GM12878 (cell line): ENCODE measurements at regions not wholly inside any gene's neighbourhood (a gene's known extent, or its start where the extent isn't known, plus 50 kb on each side); places are given as distances from the start of the nearest gene placed in this dataset.
"Not testable (repeated sequence)": the region's sequence is repeated elsewhere in the genome, so short reads cannot be mapped to it uniquely, and the experiment has no call there.

Source experiments
- EP300 ChIP-seq, 2 experiments: fragments of 150-350 bp in 1 of 2; IDR thresholded peaks; 2 replicates each; pipeline ENCODE4 v1.6.1; 2011 to 2012; ENCODE audit warnings: low read depth in 2 of 2, low read length in 2 of 2, borderline replicate concordance in 1 of 2, improper control_type of control experiment in 1 of 2, inconsistent platforms in 1 of 2; ENCODE audit not compliant: control insufficient read depth in 1 of 2
- FOS ChIP-seq: IDR thresholded peaks from 3 replicates; pipeline ENCODE4 v1.6.1; 2011; ENCODE audit warnings: borderline replicate concordance; ENCODE audit not compliant: insufficient read length; ENCODE audit errors: extremely low read depth
- MXI1 ChIP-seq: fragments of 150-350 bp; IDR thresholded peaks from 2 replicates; pipeline ENCODE4 v1.6.1; 2011; ENCODE audit warnings: low read depth, mild to moderate bottlenecking, inconsistent platforms, low read length, improper control_type of control experiment
- MYC ChIP-seq: IDR thresholded peaks from 2 replicates; pipeline ENCODE4 v1.6.1; 2011; ENCODE audit warnings: mild to moderate bottlenecking, low read length, moderate library complexity, inconsistent platforms; ENCODE audit not compliant: insufficient read depth, insufficient replicate concordance, insufficient read length, severe bottlenecking
- SP1 ChIP-seq: IDR thresholded peaks from one replicate; pipeline ENCODE4 v1.6.1; 2011; ENCODE audit warnings: low read depth, low read length
- ZZZ3 ChIP-seq: IDR thresholded peaks from 2 replicates; pipeline ENCODE4 v1.6.1; 2011; ENCODE audit warnings: low read depth; ENCODE audit not compliant: control insufficient read depth, insufficient read length
- TF ChIP-seq, protein P1 (sequence below): fragments of 450-650 bp; IDR thresholded peaks from 2 replicates; pipeline ENCODE4 v1.6.1; 2017; ENCODE audit warnings: mild to moderate bottlenecking
- TF ChIP-seq, protein P2 (sequence below), 3 experiments: IDR thresholded peaks in 2 of 3; conservative IDR thresholded peaks in 1 of 3; 2 replicates each; pipeline ENCODE4 v1.5.1; 2011; ENCODE audit warnings: low read depth in 3 of 3, low read length in 3 of 3, mild to moderate bottlenecking in 3 of 3, control low read depth in 2 of 3, moderate library complexity in 2 of 3, inconsistent platforms in 1 of 3, mixed read lengths in 1 of 3; ENCODE audit not compliant: control insufficient read depth in 2 of 3, insufficient read depth in 1 of 3; ENCODE audit errors: extremely low read depth in 1 of 3

DNA sequence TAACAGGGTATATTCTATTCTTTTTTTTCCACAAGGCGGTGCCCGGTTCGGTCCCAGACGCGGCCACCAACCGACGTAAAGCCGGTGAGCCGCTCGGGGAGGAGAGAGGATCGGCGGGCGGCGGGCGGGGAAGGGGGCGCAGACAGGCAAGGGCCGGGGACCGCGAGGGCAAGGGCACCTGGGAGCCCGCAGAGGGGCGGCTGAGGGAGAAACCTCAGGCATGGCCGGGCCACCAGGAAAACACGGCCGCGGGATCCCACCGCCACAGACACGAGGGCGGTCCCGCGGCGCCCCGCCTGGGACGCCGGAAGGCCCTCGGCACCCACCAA is 511.3 kb upstream of the ZNF337 start:
- not testable (repeated sequence) for TF ChIP-seq SP1; MYC; MXI1; EP300 (IDR thresholded peaks at IDR 0.05; ENCODE audit: borderline replicate concordance in 1 of 2, control insufficient read depth in 1 of 2, low read depth in 2 of 2, low read length in 2 of 2); FOS; ZZZ3
- TF ChIP-seq, protein P1, sequence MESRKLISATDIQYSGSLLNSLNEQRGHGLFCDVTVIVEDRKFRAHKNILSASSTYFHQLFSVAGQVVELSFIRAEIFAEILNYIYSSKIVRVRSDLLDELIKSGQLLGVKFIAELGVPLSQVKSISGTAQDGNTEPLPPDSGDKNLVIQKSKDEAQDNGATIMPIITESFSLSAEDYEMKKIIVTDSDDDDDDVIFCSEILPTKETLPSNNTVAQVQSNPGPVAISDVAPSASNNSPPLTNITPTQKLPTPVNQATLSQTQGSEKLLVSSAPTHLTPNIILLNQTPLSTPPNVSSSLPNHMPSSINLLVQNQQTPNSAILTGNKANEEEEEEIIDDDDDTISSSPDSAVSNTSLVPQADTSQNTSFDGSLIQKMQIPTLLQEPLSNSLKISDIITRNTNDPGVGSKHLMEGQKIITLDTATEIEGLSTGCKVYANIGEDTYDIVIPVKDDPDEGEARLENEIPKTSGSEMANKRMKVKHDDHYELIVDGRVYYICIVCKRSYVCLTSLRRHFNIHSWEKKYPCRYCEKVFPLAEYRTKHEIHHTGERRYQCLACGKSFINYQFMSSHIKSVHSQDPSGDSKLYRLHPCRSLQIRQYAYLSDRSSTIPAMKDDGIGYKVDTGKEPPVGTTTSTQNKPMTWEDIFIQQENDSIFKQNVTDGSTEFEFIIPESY, result not testable (repeated sequence)
- TF ChIP-seq, protein P2, sequence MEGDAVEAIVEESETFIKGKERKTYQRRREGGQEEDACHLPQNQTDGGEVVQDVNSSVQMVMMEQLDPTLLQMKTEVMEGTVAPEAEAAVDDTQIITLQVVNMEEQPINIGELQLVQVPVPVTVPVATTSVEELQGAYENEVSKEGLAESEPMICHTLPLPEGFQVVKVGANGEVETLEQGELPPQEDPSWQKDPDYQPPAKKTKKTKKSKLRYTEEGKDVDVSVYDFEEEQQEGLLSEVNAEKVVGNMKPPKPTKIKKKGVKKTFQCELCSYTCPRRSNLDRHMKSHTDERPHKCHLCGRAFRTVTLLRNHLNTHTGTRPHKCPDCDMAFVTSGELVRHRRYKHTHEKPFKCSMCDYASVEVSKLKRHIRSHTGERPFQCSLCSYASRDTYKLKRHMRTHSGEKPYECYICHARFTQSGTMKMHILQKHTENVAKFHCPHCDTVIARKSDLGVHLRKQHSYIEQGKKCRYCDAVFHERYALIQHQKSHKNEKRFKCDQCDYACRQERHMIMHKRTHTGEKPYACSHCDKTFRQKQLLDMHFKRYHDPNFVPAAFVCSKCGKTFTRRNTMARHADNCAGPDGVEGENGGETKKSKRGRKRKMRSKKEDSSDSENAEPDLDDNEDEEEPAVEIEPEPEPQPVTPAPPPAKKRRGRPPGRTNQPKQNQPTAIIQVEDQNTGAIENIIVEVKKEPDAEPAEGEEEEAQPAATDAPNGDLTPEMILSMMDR (IDR thresholded peaks at IDR 0.05 in 2 of 3, conservative IDR thresholded peaks at IDR 0.05 in 1 of 3; ENCODE audit: control insufficient read depth in 2 of 3, extremely low read depth in 1 of 3, insufficient read depth in 1 of 3, low read depth in 3 of 3, low read length in 3 of 3), result not testable (repeated sequence)
